Sigmoid colon (tissue), 4 donors: ENCODE measurements at regions not wholly inside any gene's neighbourhood (a gene's known extent, or its start where the extent isn't known, plus 50 kb on each side); places are given as distances from the start of the nearest gene placed in this dataset.

ENCODE experiments used
- EP300 ChIP-seq, 4 donors: sonication (generic); formaldehyde crosslinking; IDR thresholded peaks; one replicate each; pipeline ENCODE4 v1.6.1; 2017; ENCODE audit warnings: antibody characterized with exemption in 4 of 4
- POLR2A ChIP-seq, 2 donors: fragments of 450-650 bp; IDR thresholded peaks; one replicate each; pipeline ENCODE4 v1.6.1; 2016; ENCODE audit warnings: antibody characterized with exemption in 2 of 2, mild to moderate bottlenecking in 2 of 2, moderate library complexity in 2 of 2
- POLR2AphosphoS5 ChIP-seq, 4 donors: sonication (generic); formaldehyde crosslinking; IDR thresholded peaks; one replicate each; pipeline ENCODE4 v1.6.1; 2017; ENCODE audit warnings: antibody characterized with exemption in 4 of 4
- TF ChIP-seq, protein P1 (sequence below), 4 experiments: fragments of 450-650 bp in 3 of 4; fragments of 200-600 bp in 1 of 4; IDR thresholded peaks; one replicate each; pipeline ENCODE4 v1.5.1; 2016 to 2019; ENCODE audit warnings: antibody characterized with exemption in 4 of 4, mild to moderate bottlenecking in 3 of 4, moderate library complexity in 2 of 4

DNA sequence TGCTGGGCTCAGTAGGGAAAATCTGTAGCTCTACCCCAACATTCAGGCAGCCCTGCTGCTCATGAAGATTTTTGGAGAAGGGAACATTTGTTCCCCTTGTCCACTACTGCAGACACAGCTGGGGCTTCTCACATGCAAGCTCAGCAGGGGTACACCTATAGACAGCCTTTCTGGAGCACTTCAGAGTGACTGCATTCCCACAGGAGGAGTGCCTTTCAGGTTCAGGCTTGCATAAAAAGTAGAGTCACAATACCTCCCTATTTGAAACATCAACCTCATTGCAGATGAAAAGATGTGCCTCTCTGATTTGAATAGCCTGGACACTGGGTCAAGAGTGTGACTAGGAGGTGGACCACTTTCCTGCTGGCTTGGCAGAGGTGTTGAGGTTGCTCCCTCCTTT lies 53.3 kb upstream of the NAP1L2 start:
- TF ChIP-seq POLR2A (IDR thresholded peaks at IDR 0.05), result no peak
- TF ChIP-seq, protein P1, sequence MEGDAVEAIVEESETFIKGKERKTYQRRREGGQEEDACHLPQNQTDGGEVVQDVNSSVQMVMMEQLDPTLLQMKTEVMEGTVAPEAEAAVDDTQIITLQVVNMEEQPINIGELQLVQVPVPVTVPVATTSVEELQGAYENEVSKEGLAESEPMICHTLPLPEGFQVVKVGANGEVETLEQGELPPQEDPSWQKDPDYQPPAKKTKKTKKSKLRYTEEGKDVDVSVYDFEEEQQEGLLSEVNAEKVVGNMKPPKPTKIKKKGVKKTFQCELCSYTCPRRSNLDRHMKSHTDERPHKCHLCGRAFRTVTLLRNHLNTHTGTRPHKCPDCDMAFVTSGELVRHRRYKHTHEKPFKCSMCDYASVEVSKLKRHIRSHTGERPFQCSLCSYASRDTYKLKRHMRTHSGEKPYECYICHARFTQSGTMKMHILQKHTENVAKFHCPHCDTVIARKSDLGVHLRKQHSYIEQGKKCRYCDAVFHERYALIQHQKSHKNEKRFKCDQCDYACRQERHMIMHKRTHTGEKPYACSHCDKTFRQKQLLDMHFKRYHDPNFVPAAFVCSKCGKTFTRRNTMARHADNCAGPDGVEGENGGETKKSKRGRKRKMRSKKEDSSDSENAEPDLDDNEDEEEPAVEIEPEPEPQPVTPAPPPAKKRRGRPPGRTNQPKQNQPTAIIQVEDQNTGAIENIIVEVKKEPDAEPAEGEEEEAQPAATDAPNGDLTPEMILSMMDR (IDR thresholded peaks at IDR 0.05), result no peak
- no peak for TF ChIP-seq EP300 (IDR thresholded peaks at IDR 0.05)
- no peak for TF ChIP-seq POLR2AphosphoS5 (IDR thresholded peaks at IDR 0.05)
